SU-DHL-6 (cell line): ENCODE measurements at regions not wholly inside any gene's neighbourhood (a gene's known extent, or its start where the extent isn't known, plus 50 kb on each side); places are given as distances from the start of the nearest gene placed in this dataset.

ENCODE experiments used
- H2AFZ ChIP-seq: fragments of 200-600 bp; sonication (generic); 2 replicates; pipeline ENCODE4 v1.6.1; 2014; ENCODE audit warnings: low read depth, mild to moderate bottlenecking, moderate library complexity, mixed read lengths, antibody characterized with exemption, low read length; ENCODE audit not compliant: severe bottlenecking
- H3F3A ChIP-seq: fragments of 200-600 bp; shearing (Covaris generic); 2 replicates; pipeline ENCODE4 v1.6.0; 2016; ENCODE audit warnings: antibody characterized with exemption, mild to moderate bottlenecking; ENCODE audit not compliant: insufficient read depth
- H3K27ac ChIP-seq: fragments of 200-600 bp; sonication (generic); 2 replicates; pipeline ENCODE4 v1.5.1; 2016; ENCODE audit warnings: low read depth, mild to moderate bottlenecking, low read length, moderate library complexity, mixed read lengths
- H3K27me3 ChIP-seq: fragments of 200-600 bp; sonication (generic), shearing (Covaris generic); 2 replicates; pipeline ENCODE4 v1.6.0; 2014; ENCODE audit warnings: mild to moderate bottlenecking, low read length
- H3K36me3 ChIP-seq: fragments of 200-600 bp; sonication (generic); 2 replicates; pipeline ENCODE4 v1.6.1; 2014; ENCODE audit warnings: mild to moderate bottlenecking, low read length, mixed read lengths
- H3K4me2 ChIP-seq: fragments of 300-600, 200-600 bp; shearing (Covaris generic), sonication (generic); 2 replicates; pipeline ENCODE4 v1.6.0; 2014; ENCODE audit warnings: low read length, low read depth, mild to moderate bottlenecking; ENCODE audit not compliant: poor library complexity, severe bottlenecking
- H3K4me3 ChIP-seq: fragments of 200-600 bp; sonication (generic); 2 replicates; pipeline ENCODE4 v1.5.1; 2014; ENCODE audit warnings: antibody characterized with exemption, low read length, mild to moderate bottlenecking, mixed read lengths; ENCODE audit not compliant: insufficient read depth, poor library complexity, severe bottlenecking
- H3K79me2 ChIP-seq: fragments of 200-600 bp; sonication (generic); 2 replicates; pipeline ENCODE4 v1.6.1; 2014; ENCODE audit warnings: mild to moderate bottlenecking, low read length, moderate library complexity; ENCODE audit not compliant: insufficient read depth
- H3K9ac ChIP-seq: fragments of 200-600 bp; sonication (generic); 2 replicates; pipeline ENCODE4 v1.7.0; 2014; ENCODE audit warnings: mild to moderate bottlenecking, low read length
- H3K9me2 ChIP-seq: fragments of 200-600 bp; sonication (generic); replicated peaks from 2 replicates; pipeline ENCODE4 v1.6.1; 2014; ENCODE audit warnings: low read length; ENCODE audit not compliant: insufficient read depth
- H3K9me3 ChIP-seq: fragments of 200-600 bp; sonication (generic); 2 replicates; pipeline ENCODE4 v1.6.1; 2014; ENCODE audit warnings: low read length, mixed read lengths; ENCODE audit not compliant: insufficient read depth
- H4K20me1 ChIP-seq: fragments of 200-600 bp; sonication (generic); 2 replicates; pipeline ENCODE4 v1.6.1; 2014; ENCODE audit warnings: low read depth, mild to moderate bottlenecking, antibody characterized with exemption, low read length, moderate library complexity, mixed read lengths
- CTCF ChIP-seq: fragments of 200-600 bp; sonication (generic); IDR thresholded peaks from one replicate; pipeline ENCODE4 v1.5.1; 2017; ENCODE audit warnings: antibody characterized with exemption, mild to moderate bottlenecking, low read length, moderate library complexity; ENCODE audit not compliant: insufficient read depth, poor library complexity, severe bottlenecking
- EZH2phosphoT487 ChIP-seq: fragments of 200-600 bp; sonication (generic), shearing (Covaris generic); conservative IDR thresholded peaks from 2 replicates; pipeline ENCODE4 v1.6.1; 2018; ENCODE audit warnings: mild to moderate bottlenecking, antibody characterized with exemption, low read length, moderate library complexity, mixed read lengths

- Histone ChIP-seq H3K4me2 (no peak overlapping the region), H3F3A (no peaks in the 10 kb centered on the region), H3K9ac (no peak overlapping the region), H2AFZ (no peak overlapping the region), H3K9me3 (no peaks in the 10 kb centered on the region), H3K4me3 (no peak overlapping the region), H3K36me3 (no peaks in the 10 kb centered on the region), H3K27ac (no peak overlapping the region), H3K27me3 (no peaks in the 10 kb centered on the region), H3K9me2 (no peaks in the 10 kb centered on the region), H4K20me1 (no peaks in the 10 kb centered on the region), H3K79me2 (no peaks in the 10 kb centered on the region)
- TF ChIP-seq CTCF (no peak), EZH2phosphoT487 (no peak)
Measured at GRCh38 chr1:229793488-229793887, 167.4 kb downstream of the URB2 start.

GRCh38 chr1:229798558-229798957 is 172.5 kb downstream of the URB2 start:
- H2AFZ ChIP-seq = no peak overlapping the region
- no peak overlapping the region for H3K4me2 ChIP-seq
- H3K36me3 ChIP-seq = no peaks in the 10 kb centered on the region
- no peaks in the 10 kb centered on the region for H3K9me3 ChIP-seq
- TF ChIP-seq EZH2phosphoT487 = no peak
- no peak for TF ChIP-seq CTCF
- H3F3A ChIP-seq = no peaks in the 10 kb centered on the region
- no peaks in the 10 kb centered on the region for H3K9me2 ChIP-seq
- H3K9ac ChIP-seq = no peak overlapping the region
- no peaks in the 10 kb centered on the region for H4K20me1 ChIP-seq
- no peaks in the 10 kb centered on the region for H3K79me2 ChIP-seq
- no peaks in the 10 kb centered on the region for H3K27me3 ChIP-seq
- H3K4me3 ChIP-seq = no peak overlapping the region
- H3K27ac ChIP-seq = no peak overlapping the region

- TF ChIP-seq EZH2phosphoT487 = no peak
- TF ChIP-seq CTCF = no peak
- peaks cover 12% of the 10 kb centered on the region for H3K9me3 ChIP-seq
- no peaks in the 10 kb centered on the region for H3K79me2 ChIP-seq
- H3K9me2 ChIP-seq = no peaks in the 10 kb centered on the region
- no peak overlapping the region for H3K4me2 ChIP-seq
- no peaks in the 10 kb centered on the region for H3K36me3 ChIP-seq
- H4K20me1 ChIP-seq = no peaks in the 10 kb centered on the region
- no peak overlapping the region for H2AFZ ChIP-seq
- H3K27ac ChIP-seq = no peak overlapping the region
- no peaks in the 10 kb centered on the region for H3K27me3 ChIP-seq
- H3K9ac ChIP-seq = no peak overlapping the region
- no peaks in the 10 kb centered on the region for H3F3A ChIP-seq
- H3K4me3 ChIP-seq = no peak overlapping the region
Measured at GRCh38 chr1:229803626-229804217, 177.7 kb downstream of the URB2 start.
